DOHH2 (cell line): ENCODE measurements at regions not wholly inside any gene's neighbourhood (a gene's known extent, or its start where the extent isn't known, plus 50 kb on each side); places are given as distances from the start of the nearest gene placed in this dataset.

Source experiments
- EZH2phosphoT487 ChIP-seq: fragments of 200-600 bp; sonication (generic); IDR thresholded peaks from 2 replicates; pipeline ENCODE4 v1.6.1; 2017; ENCODE audit warnings: borderline replicate concordance, mild to moderate bottlenecking, antibody characterized with exemption, low read length, moderate library complexity, mixed read lengths
- TF ChIP-seq, protein P1 (sequence below): fragments of 200-600 bp; sonication (generic); IDR thresholded peaks from one replicate; pipeline ENCODE4 v1.5.1; 2014; ENCODE audit warnings: antibody characterized with exemption, mild to moderate bottlenecking, low read depth, low read length; ENCODE audit not compliant: poor library complexity, severe bottlenecking

- no peak for TF ChIP-seq EZH2phosphoT487
- TF ChIP-seq, protein P1, sequence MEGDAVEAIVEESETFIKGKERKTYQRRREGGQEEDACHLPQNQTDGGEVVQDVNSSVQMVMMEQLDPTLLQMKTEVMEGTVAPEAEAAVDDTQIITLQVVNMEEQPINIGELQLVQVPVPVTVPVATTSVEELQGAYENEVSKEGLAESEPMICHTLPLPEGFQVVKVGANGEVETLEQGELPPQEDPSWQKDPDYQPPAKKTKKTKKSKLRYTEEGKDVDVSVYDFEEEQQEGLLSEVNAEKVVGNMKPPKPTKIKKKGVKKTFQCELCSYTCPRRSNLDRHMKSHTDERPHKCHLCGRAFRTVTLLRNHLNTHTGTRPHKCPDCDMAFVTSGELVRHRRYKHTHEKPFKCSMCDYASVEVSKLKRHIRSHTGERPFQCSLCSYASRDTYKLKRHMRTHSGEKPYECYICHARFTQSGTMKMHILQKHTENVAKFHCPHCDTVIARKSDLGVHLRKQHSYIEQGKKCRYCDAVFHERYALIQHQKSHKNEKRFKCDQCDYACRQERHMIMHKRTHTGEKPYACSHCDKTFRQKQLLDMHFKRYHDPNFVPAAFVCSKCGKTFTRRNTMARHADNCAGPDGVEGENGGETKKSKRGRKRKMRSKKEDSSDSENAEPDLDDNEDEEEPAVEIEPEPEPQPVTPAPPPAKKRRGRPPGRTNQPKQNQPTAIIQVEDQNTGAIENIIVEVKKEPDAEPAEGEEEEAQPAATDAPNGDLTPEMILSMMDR = no peak
Observed at GRCh38 chr12:47023953-47024352, 55.5 kb upstream of the PCED1B start.
